B cell (primary cell): ENCODE measurements at regions not wholly inside any gene's neighbourhood (a gene's known extent, or its start where the extent isn't known, plus 50 kb on each side); places are given as distances from the start of the nearest gene placed in this dataset.

Experiments used
- ATAC-seq: fragments of 200-7000 bp; cut with Tn5 transposase; one replicate; pipeline ENCODE4 v1.10.0; 2021; ENCODE audit warnings: low read depth, mild to moderate bottlenecking, moderate number of reproducible peaks, moderate library complexity
- CTCF ChIA-PET: fragments of 350-600 bp; sonication (Branson Sonifier 250); formaldehyde crosslinking; loops from one replicate; lab custom pipeline; 2021; ENCODE audit warnings: antibody characterized with exemption, inconsistent platforms; lab: Charles Lee
- POLR2A ChIA-PET: fragments of 350-600 bp; sonication (Branson Sonifier 250); formaldehyde crosslinking; loops from one replicate; lab custom pipeline; 2021; ENCODE audit warnings: antibody characterized with exemption; lab: Charles Lee
- DNase-seq: peaks from one replicate; pipeline ENCODE4 v3.0.0; 2013
- H2AFZ ChIP-seq: 2 replicates; pipeline ENCODE4 v1.6.1; 2012; ENCODE audit warnings: mild to moderate bottlenecking, low read depth, low read length; ENCODE audit not compliant: insufficient read depth, poor library complexity, severe bottlenecking
- H3K27ac ChIP-seq, 2 donors: 1 replicate in 1 of 2; 2 replicates in 1 of 2; pipeline ENCODE4 v1.5.1; 2012 to 2013; ENCODE audit warnings: low read length in 2 of 2, mild to moderate bottlenecking in 2 of 2, moderate library complexity in 1 of 2
- H3K27me3 ChIP-seq, 4 experiments: fragments of 200-600 bp in 1 of 4; sonication (generic) in 1 of 4; replicated peaks in 1 of 4; 1 replicate in 2 of 4; 2 replicates in 2 of 4; pipeline versions ENCODE4 v1.6.1 to v1.7.0; 2013 to 2016; ENCODE audit warnings: low read length in 3 of 4, mild to moderate bottlenecking in 2 of 4, mixed read lengths in 1 of 4, moderate library complexity in 1 of 4; ENCODE audit not compliant: insufficient read depth in 4 of 4, control insufficient read depth in 3 of 4; ENCODE audit errors: control extremely low read depth in 1 of 4
- H3K36me3 ChIP-seq, 2 experiments: replicated peaks in 1 of 2; 1 replicate in 1 of 2; 2 replicates in 1 of 2; pipeline versions ENCODE4 v1.6.1 to v1.7.1; 2013; ENCODE audit warnings: low read length in 1 of 2; ENCODE audit not compliant: insufficient read depth in 2 of 2, control insufficient read depth in 1 of 2; ENCODE audit errors: control extremely low read depth in 1 of 2, extremely low read depth in 1 of 2
- H3K4me1 ChIP-seq, 2 donors: fragments of 200-600 bp in 1 of 2; sonication (generic) in 1 of 2; 1 replicate in 1 of 2; 2 replicates in 1 of 2; pipeline versions ENCODE4 v1.5.1 to v1.6.1; 2013 to 2017; ENCODE audit warnings: low read length in 2 of 2; ENCODE audit not compliant: control insufficient read depth in 2 of 2, insufficient read depth in 2 of 2
- H3K4me2 ChIP-seq: replicated peaks from 2 replicates; pipeline ENCODE3; 2012; ENCODE audit warnings: mild to moderate bottlenecking, low read depth, low read length; ENCODE audit not compliant: poor library complexity, severe bottlenecking
- H3K4me3 ChIP-seq, 5 experiments: fragments of 200-600 bp in 1 of 5; sonication (generic) in 1 of 5; 1 replicate in 3 of 5; 2 replicates in 2 of 5; pipeline versions ENCODE4 v1.5.1 to v1.7.0; 2011 to 2016; ENCODE audit warnings: low read length in 4 of 5, mild to moderate bottlenecking in 4 of 5, low read depth in 2 of 5, control low read depth in 1 of 5, moderate library complexity in 1 of 5; ENCODE audit not compliant: insufficient read depth in 1 of 5; ENCODE audit errors: control extremely low read depth in 1 of 5, extremely low read depth in 1 of 5
- H3K79me2 ChIP-seq: fragments of 200-600 bp; sonication (generic); one replicate; pipeline ENCODE4 v1.6.0; 2016; ENCODE audit warnings: low read length; ENCODE audit not compliant: control insufficient read depth, insufficient read depth
- H3K9ac ChIP-seq: fragments of 200-600 bp; sonication (generic); 2 replicates; pipeline ENCODE4 v1.6.1; 2017; ENCODE audit warnings: mild to moderate bottlenecking, low read length, moderate library complexity
- H3K9me3 ChIP-seq, 3 donors: one replicate each; pipeline versions ENCODE4 v1.6.1 to v1.7.1; 2013; ENCODE audit warnings: low read length in 2 of 3; ENCODE audit not compliant: control insufficient read depth in 2 of 3, insufficient read depth in 1 of 3; ENCODE audit errors: control extremely low read depth in 1 of 3
- H4K20me1 ChIP-seq: 2 replicates; pipeline ENCODE4 v1.6.0; 2012; ENCODE audit warnings: mild to moderate bottlenecking, low read length; ENCODE audit not compliant: insufficient read depth, control insufficient read depth, poor library complexity, severe bottlenecking
- H3K27ac Mint-ChIP-seq: one replicate; pipeline ENCODE4 v1.8.0; 2021; ENCODE audit warnings: mixed read lengths
- H3K27me3 Mint-ChIP-seq: one replicate; pipeline ENCODE4 v1.8.0; 2021; ENCODE audit warnings: mixed read lengths
- H3K4me1 Mint-ChIP-seq: one replicate; pipeline ENCODE4 v1.8.0; 2021; ENCODE audit warnings: mixed read lengths
- H3K4me3 Mint-ChIP-seq: one replicate; pipeline ENCODE4 v1.8.0; 2021; ENCODE audit warnings: mixed read lengths
- H3K9me3 Mint-ChIP-seq: one replicate; pipeline ENCODE4 v1.8.0; 2022; ENCODE audit warnings: mixed read lengths; ENCODE audit not compliant: insufficient read depth
- EZH2 ChIP-seq: IDR thresholded peaks from 2 replicates; pipeline ENCODE4 v1.6.1; 2012; ENCODE audit warnings: borderline replicate concordance, low read depth, mild to moderate bottlenecking, moderate library complexity, low read length; ENCODE audit not compliant: insufficient read depth, poor library complexity, severe bottlenecking
- WGBS: methylation state at CpG from one replicate; pipeline ENCODE4 v1.1.5; 2013; ENCODE audit warnings: missing lambda C conversion rate; ENCODE audit not compliant: insufficient coverage; 5-methylcytosine and 5-hydroxymethylcytosine counted together
- intact Hi-C: fragments of 100-400 bp; cut with micrococcal nuclease; formaldehyde crosslinking; loops from one replicate; pipeline ENCODE4 v1.10.0; 2022
- TF ChIP-seq, protein P1 (sequence below): fragments of 200-600 bp; IDR thresholded peaks from one replicate; pipeline ENCODE4 v1.8.0; 2022; ENCODE audit warnings: antibody characterized with exemption, mild to moderate bottlenecking

DNA sequence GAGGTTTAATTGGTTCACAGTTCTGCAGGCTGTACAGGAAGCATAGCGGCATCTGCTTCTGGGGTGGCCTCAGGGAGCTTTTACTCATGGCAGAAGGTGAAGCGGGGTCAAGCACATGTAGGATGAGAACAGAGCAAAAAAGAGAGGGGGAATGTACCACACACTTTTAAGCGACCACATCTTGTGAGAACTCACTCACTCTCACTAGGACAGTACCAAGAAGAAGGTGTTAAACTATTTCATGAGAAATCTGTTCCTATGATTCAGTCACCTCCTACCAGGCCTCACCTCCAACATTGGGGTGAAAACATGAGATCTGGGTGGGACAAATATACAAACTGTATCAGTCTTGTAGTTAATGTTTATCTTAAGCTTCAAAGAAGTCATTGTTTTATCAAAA lies 174.7 kb downstream of the GNAI1 start:
- no peak for DNase-seq
- no peak for TF ChIP-seq EZH2
- TF ChIP-seq, protein P1, sequence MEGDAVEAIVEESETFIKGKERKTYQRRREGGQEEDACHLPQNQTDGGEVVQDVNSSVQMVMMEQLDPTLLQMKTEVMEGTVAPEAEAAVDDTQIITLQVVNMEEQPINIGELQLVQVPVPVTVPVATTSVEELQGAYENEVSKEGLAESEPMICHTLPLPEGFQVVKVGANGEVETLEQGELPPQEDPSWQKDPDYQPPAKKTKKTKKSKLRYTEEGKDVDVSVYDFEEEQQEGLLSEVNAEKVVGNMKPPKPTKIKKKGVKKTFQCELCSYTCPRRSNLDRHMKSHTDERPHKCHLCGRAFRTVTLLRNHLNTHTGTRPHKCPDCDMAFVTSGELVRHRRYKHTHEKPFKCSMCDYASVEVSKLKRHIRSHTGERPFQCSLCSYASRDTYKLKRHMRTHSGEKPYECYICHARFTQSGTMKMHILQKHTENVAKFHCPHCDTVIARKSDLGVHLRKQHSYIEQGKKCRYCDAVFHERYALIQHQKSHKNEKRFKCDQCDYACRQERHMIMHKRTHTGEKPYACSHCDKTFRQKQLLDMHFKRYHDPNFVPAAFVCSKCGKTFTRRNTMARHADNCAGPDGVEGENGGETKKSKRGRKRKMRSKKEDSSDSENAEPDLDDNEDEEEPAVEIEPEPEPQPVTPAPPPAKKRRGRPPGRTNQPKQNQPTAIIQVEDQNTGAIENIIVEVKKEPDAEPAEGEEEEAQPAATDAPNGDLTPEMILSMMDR: no peak
- Histone ChIP-seq H3K4me2 (no peak overlapping the region), H3K9ac (no peak overlapping the region), H3K79me2 (no peaks in the 10 kb centered on the region), H3K9me3 (no peaks in the 10 kb centered on the region), H3K27me3 (no peaks in the 10 kb centered on the region), H3K4me3 (no peak overlapping the region), H4K20me1 (no peaks in the 10 kb centered on the region), H3K4me1 (no peaks in the 10 kb centered on the region), H3K36me3 (no peaks in the 10 kb centered on the region), H3K27ac (no peak overlapping the region), H2AFZ (no peak overlapping the region)
- no peak overlapping the region for H3K27ac Mint-ChIP-seq
- no peak for ATAC-seq
- intact Hi-C loops: no loop called here
- H3K4me1 Mint-ChIP-seq: no peaks in the 10 kb centered on the region
- POLR2A ChIA-PET: no interaction called here
- WGBS: 100% methylated on average over 1 of the region's 3 CpGs
- CTCF ChIA-PET: interaction anchor here (0.7 kb wide), 1 partner anchor 60 kb away, joined by 3 read pairs; no protein-coding TSS in a partner anchor
- no peaks in the 10 kb centered on the region for H3K9me3 Mint-ChIP-seq
- no peak overlapping the region for H3K4me3 Mint-ChIP-seq
- H3K27me3 Mint-ChIP-seq: no peaks in the 10 kb centered on the region

DNA sequence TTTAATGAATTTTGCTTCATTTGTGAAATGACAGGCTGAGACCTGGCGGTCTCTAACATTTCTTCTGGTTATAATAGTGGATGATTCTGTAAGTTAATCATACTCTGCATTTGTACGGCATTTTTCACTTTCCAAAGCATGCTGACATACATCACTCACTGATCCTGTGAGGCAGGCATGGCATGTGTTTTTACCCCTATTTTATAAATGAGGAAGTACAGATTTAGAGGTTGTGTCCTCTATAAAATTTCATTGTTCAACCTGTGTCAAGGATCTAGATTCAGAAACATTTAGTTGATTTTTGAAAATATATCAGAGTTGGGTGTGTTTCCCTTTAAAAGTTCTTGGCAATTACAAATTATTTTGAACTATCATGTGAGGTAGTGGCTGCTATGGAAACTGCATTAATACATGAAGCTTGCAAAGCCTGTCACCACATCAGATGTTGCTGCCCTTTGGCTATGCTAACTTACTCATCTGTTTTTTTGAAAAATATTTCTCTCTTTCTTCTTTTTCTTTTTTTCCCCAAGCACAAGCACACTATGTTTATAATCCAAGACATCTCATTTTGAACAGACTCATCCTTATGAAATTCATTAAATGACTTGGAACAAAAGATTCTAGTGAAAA lies 172.7 kb downstream of the GNAI1 start:
- intact Hi-C loops: no loop called here
- Histone ChIP-seq H3K27me3 (no peaks in the 10 kb centered on the region), H3K9ac (no peak overlapping the region), H4K20me1 (no peaks in the 10 kb centered on the region), H2AFZ (no peak overlapping the region), H3K4me2 (no peak overlapping the region), H3K27ac (no peak overlapping the region), H3K9me3 (no peaks in the 10 kb centered on the region), H3K4me1 (no peaks in the 10 kb centered on the region), H3K36me3 (no peaks in the 10 kb centered on the region), H3K79me2 (no peaks in the 10 kb centered on the region), H3K4me3 (no peak overlapping the region)
- Mint-ChIP-seq H3K4me1 (no peaks in the 10 kb centered on the region), H3K27ac (no peak overlapping the region), H3K27me3 (no peaks in the 10 kb centered on the region), H3K4me3 (no peak overlapping the region), H3K9me3 (no peaks in the 10 kb centered on the region)
- ATAC-seq (no peak), DNase-seq (no peak)
- TF ChIP-seq, protein P1: no peak
- TF ChIP-seq EZH2: no peak
- POLR2A ChIA-PET: no interaction called here
- CTCF ChIA-PET: no interaction called here
- WGBS: no CpG with 5 or more reads among the region's 2 CpGs
